SH-SY5Y (cell line): ENCODE measurements at regions not wholly inside any gene's neighbourhood (a gene's known extent, or its start where the extent isn't known, plus 50 kb on each side); places are given as distances from the start of the nearest gene placed in this dataset.

Experiments
- GATA2 ChIP-seq: IDR thresholded peaks from 2 replicates; pipeline ENCODE4 v1.6.1; 2011; ENCODE audit warnings: mild to moderate bottlenecking, low read depth, low read length
- GATA3 ChIP-seq: IDR thresholded peaks from 2 replicates; pipeline ENCODE4 v1.6.1; 2011; ENCODE audit warnings: low read depth, mild to moderate bottlenecking, low read length, moderate library complexity

- TF ChIP-seq GATA3 (no peak), GATA2 (no peak)
These were observed 928.7 kb upstream of the GJE1 start for GRCh38 chr6:141203902-141204575.

- TF ChIP-seq GATA2 (no peak), GATA3 (no peak)
These were observed 930.1 kb upstream of the GJE1 start for GRCh38 chr6:141202626-141203025.

DNA sequence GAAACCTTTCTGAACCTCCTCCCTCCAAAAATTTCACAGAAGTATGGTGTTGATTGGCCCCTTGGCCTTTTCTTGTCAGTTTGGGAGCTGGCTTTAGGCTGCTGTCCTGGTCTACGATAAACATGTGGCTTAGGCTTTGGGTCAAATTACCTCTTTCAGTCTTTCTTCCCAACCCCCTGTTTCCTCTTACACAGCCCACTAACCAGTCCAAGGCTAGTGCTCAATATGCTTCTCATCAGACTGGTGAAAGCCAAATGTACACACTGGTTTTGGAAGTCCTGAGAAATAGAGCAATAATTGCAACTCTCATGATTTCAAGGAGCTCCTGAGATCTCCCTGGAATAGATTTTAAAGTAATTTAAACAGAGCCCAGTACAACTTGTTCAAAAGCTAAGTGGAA, 933.7 kb upstream of the GJE1 start:
- TF ChIP-seq GATA3 (no peak), GATA2 (no peak)

DNA sequence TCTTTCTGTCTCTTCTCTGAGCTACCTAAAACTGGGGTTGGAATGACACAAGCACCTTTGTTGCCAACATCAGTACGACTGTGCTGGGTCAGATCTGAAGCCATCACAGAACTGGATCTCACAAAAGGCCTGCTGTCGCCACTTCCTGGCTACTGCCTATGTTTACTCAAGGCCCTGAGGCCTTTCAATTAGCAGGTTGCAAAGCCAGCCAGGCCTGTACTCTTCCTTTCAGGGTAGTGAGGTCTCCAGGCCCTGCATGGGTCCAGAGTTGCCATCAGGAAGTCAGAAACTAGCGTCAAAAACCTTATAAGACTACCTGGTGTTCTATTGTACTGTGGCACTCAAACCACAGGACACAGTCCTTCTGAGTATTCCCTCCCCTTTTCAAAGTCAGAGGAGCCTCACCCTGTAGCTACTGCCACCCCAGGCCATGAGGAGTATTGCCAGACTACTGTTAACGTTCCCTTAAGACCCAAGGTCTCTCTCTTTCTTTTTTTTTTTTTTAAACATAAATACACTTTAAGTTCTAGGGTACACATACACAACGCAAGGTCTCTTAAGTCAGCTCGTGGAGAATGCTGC, 937.4 kb upstream of the GJE1 start:
- TF ChIP-seq GATA2 (no peak), GATA3 (no peak)

GRCh38 chr6:141183368-141183767, 949.4 kb upstream of the GJE1 start:
- TF ChIP-seq GATA3 (no peak), GATA2 (no peak)

GRCh38 chr6:141174932-141175331, 957.8 kb upstream of the GJE1 start:
- TF ChIP-seq GATA2 (no peak), GATA3 (no peak)

DNA sequence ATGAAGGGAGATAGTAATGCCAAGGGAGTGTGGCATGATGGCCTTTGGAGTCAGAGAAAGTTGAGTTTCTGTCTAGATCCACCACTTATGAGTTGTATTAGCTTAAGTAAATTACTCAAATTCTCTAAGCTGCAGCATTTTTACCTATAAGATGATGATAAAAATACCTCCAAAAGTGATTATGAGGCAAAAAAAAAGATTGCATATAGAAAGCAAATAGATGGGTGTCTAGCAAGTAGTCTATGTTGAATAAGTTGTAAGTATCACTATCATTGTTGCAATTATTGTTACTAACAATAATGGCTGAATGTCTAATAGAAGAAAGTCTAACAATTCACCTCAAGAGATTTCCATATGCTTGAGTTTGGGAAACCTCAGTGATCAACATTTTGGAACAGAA, 959.2 kb upstream of the GJE1 start:
- no peak for TF ChIP-seq GATA3

- TF ChIP-seq GATA3 (no peak), GATA2 (no peak)
These were observed 963.3 kb upstream of the GJE1 start for GRCh38 chr6:141169419-141169818.

DNA sequence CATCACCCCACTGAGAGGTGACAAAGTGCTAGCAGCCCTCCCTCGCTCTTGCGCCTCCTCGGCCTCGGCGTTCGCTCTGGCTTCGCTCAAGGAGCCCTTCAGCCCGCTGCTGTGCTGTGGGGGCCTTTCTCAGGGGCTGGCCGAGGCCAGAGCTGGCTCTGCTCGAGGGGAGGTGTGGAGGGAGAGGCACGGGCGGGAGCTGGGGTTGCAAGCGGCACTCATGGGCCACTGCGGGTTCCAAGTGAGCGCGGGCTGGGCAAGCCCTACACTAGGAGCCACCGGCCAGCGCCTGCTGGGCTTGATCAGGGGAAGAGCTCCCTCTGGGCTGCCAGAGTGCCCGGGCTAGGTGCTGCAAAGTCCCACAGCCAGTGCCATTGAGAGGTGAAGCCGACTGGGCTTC, 964.8 kb upstream of the GJE1 start:
- TF ChIP-seq GATA3 (no peak), GATA2 (no peak)

DNA sequence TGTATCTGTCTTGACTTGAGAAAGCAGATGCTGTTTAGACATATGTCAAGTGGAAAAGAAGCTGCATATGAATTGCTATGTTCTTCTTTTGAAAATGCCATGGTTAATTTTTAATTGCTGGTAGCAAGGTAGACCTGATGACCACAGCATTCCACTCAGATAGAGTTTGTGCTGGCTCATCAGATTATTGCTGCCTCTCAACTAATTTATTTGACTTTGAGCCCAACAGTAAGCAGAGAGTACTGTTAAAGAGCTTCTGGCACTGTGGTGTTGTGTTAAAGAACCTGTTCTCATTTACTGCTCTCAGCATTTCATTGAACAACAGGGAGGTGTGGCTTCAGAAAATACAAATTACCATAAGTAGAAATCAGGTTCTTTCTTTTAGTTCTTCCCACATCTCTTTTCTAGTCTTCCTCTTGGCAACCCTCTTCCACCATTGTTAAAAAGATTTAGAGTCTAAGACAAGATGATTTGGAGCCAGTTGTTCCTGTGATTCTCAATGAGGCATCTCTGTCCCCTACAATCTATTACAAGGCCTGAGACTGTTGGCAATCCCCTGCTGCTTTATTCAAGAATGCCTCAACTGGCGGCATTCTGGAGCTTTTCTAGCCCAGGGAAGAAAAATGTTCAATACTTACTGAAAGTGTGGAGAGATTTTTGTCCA, 967.6 kb upstream of the GJE1 start:
- TF ChIP-seq GATA3 (no peak), GATA2 (no peak)

GRCh38 chr6:141164042-141164743, 968.5 kb upstream of the GJE1 start:
- TF ChIP-seq GATA3 (no peak), GATA2 (no peak)

DNA sequence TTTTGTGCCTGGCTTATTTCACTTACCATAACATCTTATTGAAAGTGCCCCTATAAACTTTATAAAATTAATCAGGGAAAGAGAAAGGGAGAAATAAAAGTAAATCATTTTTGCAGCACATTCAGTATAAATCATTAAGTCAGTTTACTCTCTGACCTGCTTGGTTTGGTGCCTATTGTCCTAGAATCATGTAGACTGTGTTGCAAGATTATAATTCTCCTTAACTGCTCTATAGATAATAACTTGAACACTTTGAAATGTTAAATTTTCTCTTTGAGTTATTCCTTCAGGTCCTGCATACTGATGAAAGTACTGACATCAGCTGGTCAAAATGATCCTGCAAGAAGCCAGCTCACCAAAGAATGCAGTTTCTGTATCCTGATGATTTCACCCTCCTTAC, 969.6 kb upstream of the GJE1 start:
- TF ChIP-seq GATA3: no peak
- no peak for TF ChIP-seq GATA2

DNA sequence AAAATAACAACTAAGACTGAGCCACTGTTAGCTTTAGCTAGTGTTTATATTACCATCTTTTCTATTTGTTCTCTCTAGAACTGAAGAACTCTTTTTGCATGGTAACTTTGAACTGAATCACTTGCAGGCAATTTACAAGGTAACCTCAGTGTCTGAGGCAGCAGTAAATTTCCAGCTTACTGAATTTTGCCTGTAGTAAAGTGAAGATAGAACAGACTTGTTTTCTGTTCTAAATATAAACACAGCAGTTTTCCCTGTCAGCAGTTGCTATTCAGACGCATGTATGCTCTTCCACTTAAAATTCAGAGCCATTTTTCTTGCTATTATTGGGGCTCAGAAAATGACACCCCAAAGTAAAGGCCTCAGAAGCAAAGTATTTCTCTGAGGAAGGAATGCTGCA, 974.0 kb upstream of the GJE1 start:
- TF ChIP-seq GATA2 (no peak), GATA3 (no peak)

DNA sequence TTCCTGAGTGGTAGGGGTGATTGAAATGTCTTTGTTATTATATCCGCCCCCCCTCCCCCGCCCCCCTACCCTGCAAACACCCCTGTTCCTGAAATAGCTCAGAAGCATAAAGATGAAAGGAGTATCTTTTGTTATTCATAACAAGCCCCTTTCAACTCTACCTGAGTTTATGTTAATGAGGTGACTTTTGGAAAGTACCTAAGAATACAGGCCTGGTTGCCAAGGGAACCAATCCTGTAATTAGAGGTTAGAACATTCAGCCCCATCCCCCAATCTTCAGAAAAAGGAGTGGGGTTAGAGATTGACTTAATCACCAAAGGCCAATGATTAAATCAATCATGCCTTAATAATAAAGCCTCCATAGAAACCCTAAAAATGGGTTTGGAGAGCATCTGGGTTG, 979.2 kb upstream of the GJE1 start:
- TF ChIP-seq GATA3 (no peak), GATA2 (no peak)

DNA sequence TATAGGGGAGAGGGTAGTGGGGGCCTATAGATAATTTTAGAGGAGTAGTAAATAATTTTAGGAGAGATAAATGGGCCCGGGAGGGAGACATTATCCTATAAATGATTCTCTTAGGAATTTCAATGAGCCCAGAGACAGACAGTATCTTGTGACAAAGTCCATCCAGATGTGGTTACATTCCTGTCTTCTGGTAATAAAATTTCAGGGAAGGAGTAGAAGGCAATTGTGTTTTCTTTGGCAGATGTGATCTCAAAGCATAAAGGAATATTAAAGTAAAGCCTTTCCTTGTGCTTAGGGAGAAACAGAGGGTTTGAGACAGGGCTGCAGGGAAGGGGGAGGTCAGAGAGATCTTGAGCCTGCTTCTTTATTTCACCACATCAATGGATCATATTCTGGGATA, 979.8 kb upstream of the GJE1 start:
- TF ChIP-seq GATA3: no peak
- TF ChIP-seq GATA2: no peak
